Epithelial cell of proximal tubule (primary cell): ENCODE measurements at regions not wholly inside any gene's neighbourhood (a gene's known extent, or its start where the extent isn't known, plus 50 kb on each side); places are given as distances from the start of the nearest gene placed in this dataset.
A peak's percentile ranks its signal among the peaks of the same experiment; 100 is the strongest.

Source experiments
- DNase-seq: peaks from one replicate; pipeline ENCODE4 v3.0.0-alpha.2; 2011; ENCODE audit warnings: low read depth
- H3K4me3 ChIP-seq: 2 replicates; pipeline ENCODE4 v1.5.1; 2011; ENCODE audit warnings: low read depth, mild to moderate bottlenecking, low read length
- CTCF ChIP-seq: conservative IDR thresholded peaks from 2 replicates; pipeline ENCODE4 v1.5.1; 2012; ENCODE audit warnings: low read depth, mild to moderate bottlenecking, low read length

- TF ChIP-seq CTCF: no peak
- H3K4me3 ChIP-seq: no peak overlapping the region
- no peak for DNase-seq
These were observed 1851.2 kb upstream of the ADGRL3 start for GRCh38 chr4:59348949-59349348.

- no peak for TF ChIP-seq CTCF
- H3K4me3 ChIP-seq: no peak overlapping the region
- no peak for DNase-seq
These were observed 1830.9 kb upstream of the ADGRL3 start for GRCh38 chr4:59369229-59369628.

- peak; percentile 3 for TF ChIP-seq CTCF
- DNase-seq: no peak
- no peak overlapping the region for H3K4me3 ChIP-seq
These were observed 1825.7 kb upstream of the ADGRL3 start for GRCh38 chr4:59374416-59374815.

GRCh38 chr4:59380841-59381366 lies 1819.2 kb upstream of the ADGRL3 start:
- no peak for DNase-seq
- no peak for TF ChIP-seq CTCF
- H3K4me3 ChIP-seq: no peak overlapping the region

GRCh38 chr4:59381591-59381990 lies 1818.5 kb upstream of the ADGRL3 start:
- no peak overlapping the region for H3K4me3 ChIP-seq
- TF ChIP-seq CTCF: no peak
- DNase-seq: no peak

- TF ChIP-seq CTCF: no peak
- no peak for DNase-seq
- H3K4me3 ChIP-seq: no peak overlapping the region
These were observed 1812.1 kb upstream of the ADGRL3 start for GRCh38 chr4:59387759-59388758.
